Middle frontal gyrus (tissue), 1 donor: ENCODE measurements at regions not wholly inside any gene's neighbourhood (a gene's known extent, or its start where the extent isn't known, plus 50 kb on each side); places are given as distances from the start of the nearest gene placed in this dataset.

Experiments used
- DNase-seq: peaks from one replicate; pipeline ENCODE4 v3.0.0-alpha.2; 2015; ENCODE audit warnings: low spot score; ENCODE audit errors: extremely low spot score

GRCh38 chr2:129894616-129895015 lies 84.8 kb upstream of the RAB6C start:
- no peak for DNase-seq

DNA sequence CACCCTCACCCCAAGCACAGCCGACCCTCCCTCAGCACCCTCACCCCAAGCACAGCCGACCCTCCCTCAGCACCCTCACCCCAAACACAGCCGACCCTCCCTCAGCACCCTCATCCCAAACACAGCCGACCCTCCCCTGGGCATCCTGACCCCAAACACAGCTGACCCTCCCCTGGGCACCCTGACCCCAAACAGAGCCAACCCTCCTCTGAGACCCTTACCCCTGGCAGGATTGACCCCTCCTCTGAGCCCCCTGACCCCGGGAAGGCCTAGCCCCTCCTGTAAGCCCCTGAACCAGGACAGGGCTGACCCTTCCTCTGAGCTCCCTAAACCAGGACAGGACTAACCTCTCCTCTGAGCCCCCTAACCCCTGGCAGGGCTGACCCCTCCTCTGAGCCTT lies 84.4 kb upstream of the RAB6C start:
- no peak for DNase-seq

GRCh38 chr2:129895526-129896082 lies 83.9 kb upstream of the RAB6C start:
- DNase-seq = no peak

- no peak for DNase-seq
Observed at GRCh38 chr2:129896226-129897100, 83.0 kb upstream of the RAB6C start.

GRCh38 chr2:129901754-129902415 lies 77.6 kb upstream of the RAB6C start:
- no peak for DNase-seq

DNA sequence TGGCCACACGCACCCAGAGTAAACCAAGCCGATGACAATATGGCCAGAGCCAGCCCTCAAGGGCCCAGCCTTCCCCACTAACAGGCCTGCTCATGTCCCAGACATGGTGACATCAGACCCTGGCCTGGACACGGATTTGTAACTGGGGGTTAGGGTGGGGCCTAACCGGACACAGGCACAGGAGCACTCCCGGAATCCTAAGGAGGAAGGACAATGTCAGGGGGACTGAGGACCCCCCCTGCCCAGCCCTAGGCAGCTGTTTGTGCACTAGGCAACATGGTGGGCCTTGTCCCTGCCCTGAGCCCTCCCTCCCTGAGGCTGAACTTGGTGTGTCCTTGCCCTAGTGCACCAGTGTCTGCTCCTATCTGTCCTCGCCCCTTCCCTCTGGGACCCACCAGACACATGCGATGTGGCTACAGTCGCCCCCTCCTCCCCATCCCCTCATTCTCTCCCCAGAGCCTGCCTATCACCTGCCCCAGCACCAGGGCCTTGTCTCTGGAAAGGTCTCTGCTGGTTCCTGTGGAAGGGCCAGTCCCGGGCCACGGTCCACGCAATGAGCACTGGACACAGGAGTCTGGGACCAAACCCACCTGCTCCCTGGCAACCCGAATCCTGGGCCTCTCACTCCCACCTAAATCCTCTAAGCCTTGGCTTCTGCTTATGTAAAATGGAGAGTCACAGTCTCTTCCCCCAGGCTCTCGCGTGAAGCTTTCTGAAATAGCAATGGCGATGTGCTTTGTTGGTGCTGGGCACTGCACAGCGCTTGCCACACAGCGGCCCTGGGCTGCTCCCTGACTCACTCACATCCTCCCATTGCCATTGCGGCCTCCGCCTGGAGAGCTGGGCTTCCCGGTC lies 76.5 kb upstream of the RAB6C start:
- DNase-seq = no peak

- no peak for DNase-seq
Observed at GRCh38 chr2:129903586-129904425, 75.7 kb upstream of the RAB6C start.

DNA sequence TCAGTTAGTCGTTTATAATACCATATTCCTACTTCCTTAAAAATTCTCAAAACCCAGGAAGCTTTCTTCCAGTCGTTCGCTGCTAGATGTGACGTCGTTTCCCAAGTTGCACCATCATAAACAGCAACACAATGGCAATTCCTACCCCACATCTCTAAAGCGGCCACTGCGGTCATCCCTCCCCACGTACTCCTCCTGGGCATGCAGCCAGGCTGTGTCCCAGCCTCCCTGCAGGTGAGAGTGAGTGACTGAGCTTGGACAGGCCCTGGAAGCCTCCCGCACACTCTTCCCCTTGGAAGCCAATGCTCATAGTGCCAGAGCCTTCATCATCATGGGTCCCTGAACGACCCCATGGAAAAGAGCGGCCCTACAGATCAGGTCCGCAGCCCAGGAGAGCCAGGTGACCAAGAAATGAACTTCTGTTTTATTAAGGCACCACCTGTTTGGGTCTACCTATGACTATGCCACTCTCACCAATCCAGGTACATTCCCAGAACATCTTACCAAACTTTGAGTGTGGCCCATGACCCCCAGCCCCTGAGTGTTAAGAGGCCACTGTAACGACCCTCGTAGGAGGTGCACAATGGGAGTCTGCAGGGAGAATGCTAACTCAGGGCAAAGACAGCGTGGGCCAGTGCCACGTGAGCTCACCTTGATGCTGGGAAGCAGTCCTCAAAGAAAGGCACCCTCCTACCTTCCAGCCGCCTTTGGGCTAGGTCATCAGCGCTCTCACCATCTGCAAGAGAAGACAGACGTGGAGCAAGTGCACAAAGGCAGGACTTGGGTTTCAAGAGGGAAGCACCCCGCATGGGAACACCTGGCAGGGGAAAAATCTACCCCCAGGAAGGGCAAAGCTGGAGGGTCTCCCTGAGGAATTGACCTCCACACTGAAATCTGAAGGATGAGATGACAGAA lies 74.7 kb upstream of the RAB6C start:
- DNase-seq = no peak

- no peak for DNase-seq
Observed at GRCh38 chr2:129905664-129906081, 73.8 kb upstream of the RAB6C start.

- no peak for DNase-seq
Observed at GRCh38 chr2:129906139-129906860, 73.2 kb upstream of the RAB6C start.

GRCh38 chr2:129906861-129907235 lies 72.6 kb upstream of the RAB6C start:
- DNase-seq = no peak

DNA sequence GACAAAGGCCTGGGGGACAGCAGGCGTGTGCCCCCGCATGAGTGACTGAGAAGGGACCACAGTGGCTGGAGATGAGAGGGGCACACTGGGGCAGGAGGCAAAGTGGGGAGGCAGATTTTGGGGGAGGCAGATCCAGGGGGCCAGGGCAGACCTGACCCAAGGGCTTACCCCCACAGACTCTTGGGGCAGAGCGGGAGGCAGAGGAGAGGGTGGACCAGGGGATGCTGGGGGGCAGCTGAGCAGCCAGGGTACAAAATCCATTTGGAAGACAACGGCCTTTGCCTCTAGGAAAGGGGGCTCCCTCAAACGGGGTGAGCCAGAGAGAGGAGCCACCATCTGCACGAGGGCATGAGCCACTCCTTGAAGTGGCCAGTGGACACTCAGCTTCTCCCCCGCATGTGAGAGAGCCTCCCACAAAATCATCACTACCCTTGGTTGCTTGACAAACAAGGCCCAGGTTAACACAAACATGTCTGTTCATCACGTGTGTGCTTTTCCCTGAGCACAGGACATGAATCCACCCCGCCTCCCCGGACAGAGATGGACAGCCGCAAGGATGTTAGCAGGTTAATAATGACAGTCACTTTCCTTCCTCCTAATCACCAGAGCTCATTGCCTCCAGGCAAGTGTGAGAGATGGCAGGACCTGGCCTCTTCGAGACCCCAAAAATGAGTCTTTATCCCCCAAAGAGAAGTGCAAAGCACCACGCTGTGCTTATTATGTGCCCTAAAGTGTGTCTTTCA lies 72.0 kb upstream of the RAB6C start:
- no peak for DNase-seq

- DNase-seq = no peak
Observed at GRCh38 chr2:129908721-129909373, 70.6 kb upstream of the RAB6C start.

DNA sequence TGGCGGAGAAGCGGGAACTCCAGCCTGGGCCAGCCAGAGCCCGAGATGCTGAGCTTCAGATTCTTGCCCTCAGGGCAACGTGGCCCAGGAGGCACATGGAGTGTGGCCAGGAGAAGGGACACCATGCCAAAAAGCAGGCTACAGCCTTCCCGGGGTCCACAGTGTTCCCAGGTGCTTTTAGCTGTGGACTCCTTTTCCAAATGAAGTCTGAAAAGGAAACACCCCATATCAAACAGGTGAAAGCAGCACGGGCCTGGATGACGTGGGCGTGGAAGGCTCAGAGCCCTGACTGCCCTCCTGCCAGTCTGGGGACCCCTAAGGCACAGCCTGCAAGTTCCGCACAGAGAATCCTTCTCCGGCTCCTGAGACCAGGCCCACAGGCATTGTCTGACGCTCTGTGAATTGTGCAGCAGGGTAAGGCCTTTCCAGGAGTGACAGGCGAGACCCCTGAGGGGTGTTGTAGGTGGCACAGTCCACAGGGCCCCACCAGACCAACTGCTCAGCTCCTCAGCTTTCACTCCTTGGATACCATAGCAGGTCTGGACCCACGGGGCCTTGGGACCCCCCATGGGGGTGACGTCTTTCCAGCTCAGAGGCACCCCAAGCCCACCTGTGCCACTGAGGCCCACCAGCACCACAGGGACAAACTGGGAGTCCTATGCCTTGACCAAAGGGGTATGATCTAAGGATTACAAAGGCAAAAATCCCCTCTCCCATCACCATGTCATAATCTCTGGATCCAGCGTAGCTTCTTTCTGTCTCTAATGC lies 69.6 kb upstream of the RAB6C start:
- no peak for DNase-seq

- no peak for DNase-seq
Observed at GRCh38 chr2:129910446-129911362, 68.8 kb upstream of the RAB6C start.
